KMS-11 (cell line): ENCODE measurements at regions not wholly inside any gene's neighbourhood (a gene's known extent, or its start where the extent isn't known, plus 50 kb on each side); places are given as distances from the start of the nearest gene placed in this dataset.
"Not testable (repeated sequence)": the region's sequence is repeated elsewhere in the genome, so short reads cannot be mapped to it uniquely, and the experiment has no call there.

Experiments used
- H2AFZ ChIP-seq: fragments of 200-600 bp; sonication (generic); 2 replicates; pipeline ENCODE4 v1.6.1; 2016; ENCODE audit warnings: antibody characterized with exemption, mixed run types, low read depth
- H3K27ac ChIP-seq: fragments of 200-600 bp; sonication (generic); 2 replicates; pipeline ENCODE4 v1.6.1; 2016; ENCODE audit warnings: mild to moderate bottlenecking, mixed run types
- H3K27me3 ChIP-seq: fragments of 200-600 bp; sonication (generic); 2 replicates; pipeline ENCODE4 v1.6.1; 2017; ENCODE audit warnings: mild to moderate bottlenecking, low read depth, mixed run types, moderate library complexity; ENCODE audit not compliant: insufficient read depth
- H3K36me3 ChIP-seq: fragments of 200-600 bp; sonication (generic); 2 replicates; pipeline ENCODE4 v1.6.1; 2017; ENCODE audit warnings: mild to moderate bottlenecking, mixed run types; ENCODE audit not compliant: insufficient read depth
- H3K4me1 ChIP-seq: fragments of 200-600 bp; sonication (generic); 2 replicates; pipeline ENCODE4 v1.6.1; 2016; ENCODE audit warnings: mild to moderate bottlenecking, low read depth, mixed run types; ENCODE audit not compliant: poor library complexity, severe bottlenecking
- H3K4me2 ChIP-seq: fragments of 200-600 bp; sonication (generic); 2 replicates; pipeline ENCODE4 v1.7.0; 2016; ENCODE audit warnings: mild to moderate bottlenecking, mixed run types
- H3K4me3 ChIP-seq: fragments of 200-600 bp; sonication (generic); IDR thresholded peaks from 2 replicates; pipeline ENCODE4 v1.6.1; 2017; ENCODE audit warnings: low read depth, low read length, mixed read lengths; ENCODE audit not compliant: insufficient read depth
- H3K79me2 ChIP-seq: fragments of 200-600 bp; sonication (generic); 2 replicates; pipeline ENCODE4 v1.6.1; 2016; ENCODE audit warnings: low read depth, mixed run types; ENCODE audit not compliant: insufficient read depth
- H3K9ac ChIP-seq: fragments of 200-600 bp; sonication (generic); 2 replicates; pipeline ENCODE4 v1.6.1; 2016; ENCODE audit warnings: mild to moderate bottlenecking, mixed run types
- H4K20me1 ChIP-seq: fragments of 200-600 bp; sonication (generic); 2 replicates; pipeline ENCODE4 v1.6.1; 2016; ENCODE audit warnings: mild to moderate bottlenecking, mixed run types; ENCODE audit not compliant: insufficient read depth
- TF ChIP-seq, protein P1 (sequence below): fragments of 200-600 bp; sonication (generic); conservative IDR thresholded peaks from 2 replicates; pipeline ENCODE4 v1.6.1; 2017; ENCODE audit warnings: low read depth, mild to moderate bottlenecking, antibody characterized with exemption, low read length, moderate library complexity, mixed read lengths

DNA sequence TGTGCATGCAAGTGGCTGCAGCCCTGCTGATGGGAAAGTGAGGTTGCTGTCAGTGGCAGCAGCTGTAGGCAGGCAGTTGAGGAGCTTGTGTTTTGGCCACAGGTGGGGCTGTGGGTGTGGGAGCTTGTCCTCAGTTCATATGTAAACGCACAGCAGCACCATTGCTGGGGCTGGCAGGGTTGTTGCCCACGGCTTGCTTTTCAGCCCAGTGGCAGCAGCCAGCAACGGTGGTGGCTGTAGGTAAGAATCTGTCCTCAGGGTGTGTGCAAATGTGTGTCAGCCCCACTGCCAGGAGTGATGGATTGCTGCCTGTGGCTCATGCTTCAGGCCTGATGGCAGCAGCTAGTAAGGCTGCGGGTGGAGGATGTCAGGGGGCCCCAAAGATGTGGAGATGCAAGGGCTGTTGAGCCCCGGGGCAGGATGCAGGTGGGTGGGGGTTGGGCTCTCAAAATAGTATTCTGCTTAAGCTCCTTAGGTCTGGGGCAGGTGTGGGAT is 141.3 kb upstream of the THUMPD2 start:
- Histone ChIP-seq H2AFZ (peak overlapping the region; percentile 42; the same call in 1 of the 2 replicates), H3K27me3 (no peaks in the 10 kb centered on the region), H4K20me1 (no peaks in the 10 kb centered on the region), H3K27ac (peak overlapping the region; percentile 50), H3K36me3 (no peaks in the 10 kb centered on the region), H3K9ac (no peak overlapping the region), H3K4me2 (peak overlapping the region; percentile 54), H3K4me3 (no peak overlapping the region), H3K4me1 (peaks cover 81% of the 10 kb centered on the region), H3K79me2 (no peaks in the 10 kb centered on the region)
- TF ChIP-seq, protein P1, sequence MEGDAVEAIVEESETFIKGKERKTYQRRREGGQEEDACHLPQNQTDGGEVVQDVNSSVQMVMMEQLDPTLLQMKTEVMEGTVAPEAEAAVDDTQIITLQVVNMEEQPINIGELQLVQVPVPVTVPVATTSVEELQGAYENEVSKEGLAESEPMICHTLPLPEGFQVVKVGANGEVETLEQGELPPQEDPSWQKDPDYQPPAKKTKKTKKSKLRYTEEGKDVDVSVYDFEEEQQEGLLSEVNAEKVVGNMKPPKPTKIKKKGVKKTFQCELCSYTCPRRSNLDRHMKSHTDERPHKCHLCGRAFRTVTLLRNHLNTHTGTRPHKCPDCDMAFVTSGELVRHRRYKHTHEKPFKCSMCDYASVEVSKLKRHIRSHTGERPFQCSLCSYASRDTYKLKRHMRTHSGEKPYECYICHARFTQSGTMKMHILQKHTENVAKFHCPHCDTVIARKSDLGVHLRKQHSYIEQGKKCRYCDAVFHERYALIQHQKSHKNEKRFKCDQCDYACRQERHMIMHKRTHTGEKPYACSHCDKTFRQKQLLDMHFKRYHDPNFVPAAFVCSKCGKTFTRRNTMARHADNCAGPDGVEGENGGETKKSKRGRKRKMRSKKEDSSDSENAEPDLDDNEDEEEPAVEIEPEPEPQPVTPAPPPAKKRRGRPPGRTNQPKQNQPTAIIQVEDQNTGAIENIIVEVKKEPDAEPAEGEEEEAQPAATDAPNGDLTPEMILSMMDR = no peak

DNA sequence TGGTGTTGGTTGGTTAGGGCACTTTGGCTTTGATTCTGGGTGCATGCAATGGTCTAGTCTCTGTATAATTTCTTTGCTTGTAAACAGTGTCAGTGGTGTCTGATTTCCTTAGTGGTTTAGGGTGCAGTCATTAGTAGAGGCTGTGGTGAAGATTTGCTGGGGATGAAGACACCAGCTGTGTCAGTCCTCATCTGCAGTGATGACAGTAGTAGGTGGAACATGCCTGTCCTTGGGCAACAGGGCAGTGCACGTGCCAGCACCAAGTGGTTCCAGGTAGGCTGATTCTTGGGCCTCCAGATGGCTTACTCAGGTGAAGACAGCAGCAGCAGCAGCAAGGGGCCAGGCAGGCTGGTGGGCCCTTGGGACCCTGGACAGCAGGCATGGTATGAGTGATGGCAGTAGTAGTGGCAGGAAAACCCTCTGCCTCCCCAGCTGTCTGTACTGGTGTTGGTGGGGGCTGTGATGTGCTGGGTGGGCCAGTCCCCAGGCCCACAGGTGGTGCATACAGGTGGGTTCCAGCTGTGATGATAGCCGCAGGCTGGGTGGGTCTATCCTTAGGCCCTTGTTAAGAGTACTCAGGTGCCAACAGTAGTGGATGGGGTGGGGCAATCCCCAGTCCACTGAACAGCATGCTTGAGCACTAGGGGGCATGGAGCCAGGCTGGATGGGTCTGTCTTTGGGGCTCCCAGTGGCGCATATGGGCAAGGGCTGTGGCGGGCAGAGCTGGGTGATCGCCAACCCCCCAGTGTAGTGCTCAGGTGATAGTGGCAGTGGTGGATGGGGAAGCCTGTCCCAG is 140.7 kb upstream of the THUMPD2 start:
- peaks cover 74% of the 10 kb centered on the region for H3K4me1 ChIP-seq
- H3K4me3 ChIP-seq = no peak overlapping the region
- peak overlapping the region; percentile 50; the same call in 1 of the 2 replicates for H3K27ac ChIP-seq
- H3K79me2 ChIP-seq = no peaks in the 10 kb centered on the region
- H3K27me3 ChIP-seq = no peaks in the 10 kb centered on the region
- 0 out of 2 replicates have a peak overlapping the region, but pooled peaks have one; percentile 42 for H2AFZ ChIP-seq
- H4K20me1 ChIP-seq = no peaks in the 10 kb centered on the region
- H3K36me3 ChIP-seq = no peaks in the 10 kb centered on the region
- no peak overlapping the region for H3K9ac ChIP-seq
- peak overlapping the region; percentile 13 for H3K4me2 ChIP-seq
- TF ChIP-seq, protein P1 = no peak

DNA sequence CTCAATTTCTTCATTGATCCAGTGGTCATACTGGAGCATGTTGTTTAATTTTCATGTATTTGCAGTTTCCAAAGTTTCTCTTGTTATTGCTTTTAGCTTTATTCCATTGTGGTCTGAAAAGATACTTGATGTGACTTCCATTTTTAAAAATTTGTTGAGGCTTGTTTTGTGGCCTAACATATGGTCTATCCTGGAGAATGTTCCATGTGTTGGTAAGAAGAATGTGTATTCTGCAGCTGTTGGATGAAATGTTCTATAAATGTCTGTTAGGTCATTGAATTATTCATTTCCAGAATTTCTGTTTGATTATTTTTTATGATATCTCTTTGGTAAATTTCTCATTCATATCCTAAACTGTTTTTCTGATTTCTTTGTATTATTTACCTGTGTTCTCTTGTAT is 139.8 kb upstream of the THUMPD2 start:
- no peak overlapping the region for H2AFZ ChIP-seq
- H4K20me1 ChIP-seq = no peaks in the 10 kb centered on the region
- H3K27ac ChIP-seq = no peak overlapping the region
- no peaks in the 10 kb centered on the region for H3K36me3 ChIP-seq
- H3K4me1 ChIP-seq = peaks cover 69% of the 10 kb centered on the region
- no peaks in the 10 kb centered on the region for H3K79me2 ChIP-seq
- TF ChIP-seq, protein P1 = no peak
- H3K4me3 ChIP-seq = no peak overlapping the region
- peak overlapping the region; percentile 13 for H3K4me2 ChIP-seq
- no peaks in the 10 kb centered on the region for H3K27me3 ChIP-seq
- H3K9ac ChIP-seq = no peak overlapping the region

DNA sequence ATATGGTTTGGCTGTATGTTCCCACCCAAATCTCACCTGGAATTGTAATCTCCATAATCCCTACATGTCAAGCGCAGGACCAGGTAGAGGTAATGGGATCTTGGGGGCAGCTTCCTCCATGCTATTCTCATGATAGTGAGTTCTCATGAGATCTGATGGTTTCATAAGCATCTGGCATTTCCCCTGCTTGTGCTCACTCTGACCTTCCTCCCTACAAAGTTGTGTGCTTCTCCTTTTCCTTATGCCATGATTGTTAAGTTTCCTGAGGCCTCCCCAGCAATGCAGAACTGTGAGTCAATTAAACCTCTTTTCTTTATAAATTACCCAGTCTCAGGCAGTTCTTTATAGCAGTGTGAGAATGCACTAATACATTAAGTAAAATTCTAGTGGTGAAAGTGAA is 138.3 kb upstream of the THUMPD2 start:
- H3K36me3 ChIP-seq, H4K20me1 ChIP-seq, H3K9ac ChIP-seq, H2AFZ ChIP-seq, H3K79me2 ChIP-seq, H3K27ac ChIP-seq, H3K4me3 ChIP-seq, H3K27me3 ChIP-seq, H3K4me2 ChIP-seq: not testable (repeated sequence)
- H3K4me1 ChIP-seq = peaks cover 55% of the 10 kb centered on the region

DNA sequence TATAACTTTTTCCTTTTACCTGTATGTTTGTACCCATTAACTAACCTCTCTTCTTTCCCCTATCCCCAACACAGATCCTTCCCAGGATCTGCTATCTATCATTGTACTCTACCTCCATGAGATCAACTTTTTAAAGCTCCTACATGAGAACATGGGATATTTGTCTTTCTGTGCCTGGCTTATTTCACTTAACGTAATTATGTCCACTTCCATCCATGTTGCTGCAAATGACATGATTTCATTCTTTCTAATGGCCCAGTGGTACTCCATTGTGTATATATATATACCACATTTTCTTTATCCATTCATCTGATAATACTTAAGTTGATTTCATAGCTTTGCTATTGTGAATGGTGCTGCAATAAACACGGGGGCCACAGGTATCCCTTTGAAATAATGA is 135.9 kb upstream of the THUMPD2 start:
- H3K4me1 ChIP-seq = peaks cover 32% of the 10 kb centered on the region
- TF ChIP-seq, protein P1 = no peak
- no peak overlapping the region for H3K27ac ChIP-seq

More for the DNA sequence above, 135.9 kb upstream of the THUMPD2 start:
- Histone ChIP-seq H3K4me2 (no peak overlapping the region), H3K27me3 (no peaks in the 10 kb centered on the region), H3K79me2 (no peaks in the 10 kb centered on the region), H3K36me3 (no peaks in the 10 kb centered on the region), H3K4me3 (no peak overlapping the region), H4K20me1 (no peaks in the 10 kb centered on the region), H3K9ac (no peak overlapping the region), H2AFZ (no peak overlapping the region)
